Fibroblast of peridontal ligament (primary cell): ENCODE measurements at regions not wholly inside any gene's neighbourhood (a gene's known extent, or its start where the extent isn't known, plus 50 kb on each side); places are given as distances from the start of the nearest gene placed in this dataset.

Experiments
- DNase-seq: peaks from one replicate; pipeline ENCODE4 v3.0.0-alpha.2; 2010; ENCODE audit errors: extremely low read depth

DNA sequence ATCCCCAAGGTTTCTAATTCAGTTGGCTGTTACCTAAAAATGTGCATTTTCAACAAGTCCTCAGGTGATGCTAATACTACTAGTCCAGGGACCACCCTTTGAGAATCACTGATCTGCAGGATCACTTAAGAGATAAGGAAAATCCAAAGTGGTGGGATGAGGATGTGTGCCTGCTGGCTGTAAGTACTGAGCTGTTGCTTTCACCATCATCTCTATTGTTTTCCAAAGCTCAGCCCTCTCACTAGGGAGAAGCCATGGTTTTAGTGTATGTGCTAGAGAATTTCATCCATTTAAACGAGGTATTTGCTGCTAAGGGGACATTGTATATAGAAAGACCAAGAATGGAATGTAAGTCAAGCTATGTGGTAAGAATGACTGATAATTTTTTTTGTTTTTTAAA lies 202.3 kb downstream of the KIF21A start:
- DNase-seq = no peak

DNA sequence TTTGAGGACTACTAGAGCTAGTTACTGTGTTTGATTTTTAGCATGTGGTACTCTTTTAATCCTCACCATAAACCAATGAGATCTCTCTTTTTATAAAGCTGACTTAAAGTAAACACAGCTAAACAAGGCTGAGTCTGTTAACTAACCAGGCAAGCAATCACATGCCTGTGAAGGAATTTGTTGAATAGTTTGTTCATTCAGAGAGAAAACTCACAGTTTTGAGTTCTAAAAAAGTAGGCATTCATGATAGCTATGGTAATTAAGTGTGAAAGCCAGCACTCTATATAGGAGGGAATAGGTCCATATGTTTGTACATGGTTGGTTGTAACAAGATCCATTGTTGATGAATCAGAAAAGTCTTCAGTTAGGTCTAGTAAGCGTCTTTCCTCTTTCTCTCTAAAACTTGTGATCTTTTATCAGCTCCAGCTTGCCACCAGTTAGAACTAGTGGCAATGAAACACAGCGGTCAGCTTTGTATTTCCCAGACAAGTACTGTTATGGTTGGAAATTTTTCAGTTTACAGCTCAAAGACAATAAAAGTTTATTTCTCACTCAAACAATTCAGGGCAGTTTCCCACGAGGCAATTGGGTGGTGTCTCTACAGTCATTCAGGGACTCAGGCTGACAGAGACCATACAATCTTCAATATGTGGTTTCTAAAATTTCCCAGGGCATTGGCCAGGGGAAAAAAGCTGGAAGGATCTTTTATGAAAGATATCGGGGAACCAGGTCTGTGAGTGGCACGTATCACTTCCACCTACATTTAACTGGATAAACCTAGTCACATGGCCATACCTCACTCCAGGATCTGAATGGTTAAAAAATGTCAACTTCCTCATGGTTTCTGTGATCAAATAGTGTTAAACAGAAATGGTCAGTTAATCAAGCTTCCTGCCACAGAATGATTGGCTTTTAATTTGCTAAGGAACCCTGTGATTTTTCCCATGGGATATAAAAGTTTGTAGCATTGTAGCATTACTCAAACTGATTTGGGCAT lies 203.1 kb downstream of the KIF21A start:
- no peak for DNase-seq

DNA sequence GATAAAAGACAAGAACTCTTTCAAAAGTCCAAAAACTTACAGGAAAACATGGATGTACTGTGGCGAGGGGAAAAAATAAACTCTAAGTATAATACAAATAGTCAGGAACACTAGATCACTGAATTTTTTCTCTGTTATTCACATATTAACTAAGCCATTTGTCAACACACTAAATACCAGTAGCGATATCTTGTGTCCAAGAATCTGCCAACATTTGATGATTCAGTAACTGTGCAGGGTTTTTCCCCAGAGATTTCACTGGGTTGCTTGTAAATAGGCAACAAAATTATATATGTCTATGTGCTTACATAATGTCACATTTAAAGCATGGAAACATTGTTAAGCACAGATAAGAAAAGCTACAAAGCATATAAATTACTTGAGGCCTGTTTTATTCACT lies 205.9 kb downstream of the KIF21A start:
- DNase-seq = no peak

DNA sequence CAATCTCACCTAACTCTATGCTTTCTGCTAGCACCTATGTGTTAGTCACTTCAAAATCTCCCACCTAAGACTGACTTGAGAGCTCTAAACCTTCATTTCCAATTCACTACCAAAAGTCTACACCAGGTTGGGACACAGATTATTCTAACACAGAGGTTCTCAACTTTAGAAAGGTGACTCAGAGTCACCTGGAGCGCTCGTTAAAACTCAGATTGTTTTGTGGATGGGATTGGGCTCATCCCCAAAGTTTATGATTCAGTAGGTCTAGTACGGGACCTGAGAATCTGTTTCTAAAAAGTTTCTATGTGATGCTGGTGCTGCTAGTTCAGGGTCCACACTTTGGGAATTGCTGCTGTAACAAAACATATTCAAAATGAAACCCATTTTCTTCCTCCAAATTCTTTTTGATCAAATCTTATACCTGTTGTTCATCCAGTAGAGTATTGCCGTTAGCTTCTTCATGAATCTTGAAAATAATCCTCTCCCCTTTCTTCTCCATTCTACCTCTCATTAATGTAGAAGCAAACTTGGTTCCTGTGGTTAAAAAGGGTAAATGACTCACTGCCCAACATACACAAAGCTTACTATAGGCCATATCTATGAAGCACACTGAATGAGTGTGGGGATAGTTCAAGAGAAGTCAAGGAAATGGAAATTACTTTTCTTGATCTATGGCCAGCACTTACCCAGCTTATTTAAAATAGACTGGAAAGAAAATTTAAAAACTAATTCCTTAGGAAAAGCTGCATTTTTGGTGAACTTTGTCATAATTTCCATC lies 206.7 kb downstream of the KIF21A start:
- DNase-seq = no peak

- DNase-seq = no peak
Measured at GRCh38 chr12:39230086-39230485, 212.8 kb downstream of the KIF21A start.

- DNase-seq = no peak
Measured at GRCh38 chr12:39227218-39227617, 215.7 kb downstream of the KIF21A start.

- no peak for DNase-seq
Measured at GRCh38 chr12:39224971-39225370, 217.9 kb downstream of the KIF21A start.

DNA sequence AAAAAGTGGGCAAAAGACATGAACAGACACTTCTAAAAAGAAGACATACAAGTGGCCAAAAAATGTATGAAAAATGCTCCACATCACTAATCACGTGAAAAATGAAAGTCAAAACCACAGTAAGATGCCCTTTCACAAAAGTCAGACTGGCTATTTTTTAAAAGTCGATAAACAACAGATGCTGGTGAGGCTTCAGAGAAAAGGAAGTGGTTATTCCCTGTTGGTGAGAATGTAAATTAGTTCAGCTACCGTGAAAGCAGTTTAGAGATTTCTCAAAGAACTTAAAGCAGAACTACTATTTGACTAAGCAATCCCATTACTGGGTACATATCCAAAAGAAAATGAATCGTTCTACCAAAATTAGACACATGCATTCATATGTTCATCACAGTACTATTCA lies 237.0 kb downstream of the KIF21A start:
- DNase-seq = no peak

- DNase-seq = no peak
Measured at GRCh38 chr12:39199351-39199750, 243.6 kb downstream of the KIF21A start.

DNA sequence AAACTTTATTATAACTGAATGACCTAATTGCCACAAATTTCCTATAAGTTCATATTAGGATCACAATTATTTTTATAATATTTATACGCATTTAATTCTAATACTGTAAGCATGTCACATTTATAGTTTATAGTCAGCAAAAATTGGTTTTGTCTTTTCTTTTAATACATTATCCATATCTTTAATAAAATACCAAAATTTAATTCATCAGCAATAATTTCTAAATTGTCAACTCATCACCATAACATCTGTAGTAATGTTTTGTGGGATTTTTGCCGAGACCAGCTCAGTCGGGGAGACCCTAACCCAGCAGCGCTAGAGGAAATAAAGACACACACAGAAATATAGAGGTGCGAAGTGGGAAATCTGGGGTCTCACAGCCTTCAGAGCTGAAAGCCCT lies 254.2 kb downstream of the KIF21A start:
- no peak for DNase-seq

GRCh38 chr12:39186744-39187143 lies 256.2 kb downstream of the KIF21A start:
- DNase-seq = no peak

- no peak for DNase-seq
Measured at GRCh38 chr12:39178837-39179236, 264.1 kb downstream of the KIF21A start.

DNA sequence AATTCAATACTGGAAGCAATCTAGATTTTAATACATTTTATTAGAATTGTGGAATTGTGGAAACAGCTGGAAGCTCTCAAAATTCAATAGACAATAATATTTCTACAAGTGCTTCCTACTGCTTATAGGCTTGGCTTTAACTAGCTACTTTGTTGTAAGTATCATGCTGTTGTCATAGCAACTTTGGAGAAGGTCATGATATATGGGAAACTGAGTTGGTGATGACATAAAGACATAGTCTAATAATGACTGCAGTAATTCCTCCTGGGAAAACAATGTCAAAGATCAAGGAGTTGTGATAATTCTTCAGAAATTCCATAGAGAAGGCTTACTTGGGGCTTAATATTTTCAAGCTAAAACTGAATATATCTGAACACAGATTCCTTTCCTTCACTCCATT lies 266.6 kb downstream of the KIF21A start:
- no peak for DNase-seq

GRCh38 chr12:39173726-39174125 lies 268.3 kb upstream of the CPNE8 start:
- DNase-seq = no peak

DNA sequence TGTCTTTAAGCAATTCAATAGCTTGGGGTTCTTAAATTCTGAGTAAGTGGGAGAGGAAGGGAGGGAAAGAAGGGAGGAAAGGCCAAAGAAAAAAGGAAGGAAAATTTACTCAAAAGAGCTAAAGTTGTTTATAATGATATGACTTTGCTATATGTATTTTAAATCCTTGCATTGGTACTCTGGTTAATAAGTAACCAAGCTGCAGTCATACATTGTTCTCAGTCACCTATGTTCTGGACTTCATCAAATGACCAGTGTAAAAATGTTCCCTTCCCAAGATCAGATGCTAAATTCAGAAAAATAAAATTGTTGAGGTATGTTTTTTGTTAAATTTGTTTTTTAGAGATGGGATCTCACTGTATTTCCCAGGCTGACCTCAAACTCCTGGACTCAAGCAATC lies 259.9 kb upstream of the CPNE8 start:
- DNase-seq = no peak

- no peak for DNase-seq
Measured at GRCh38 chr12:39161465-39162085, 256.2 kb upstream of the CPNE8 start.

- no peak for DNase-seq
Measured at GRCh38 chr12:39157696-39158342, 252.4 kb upstream of the CPNE8 start.

DNA sequence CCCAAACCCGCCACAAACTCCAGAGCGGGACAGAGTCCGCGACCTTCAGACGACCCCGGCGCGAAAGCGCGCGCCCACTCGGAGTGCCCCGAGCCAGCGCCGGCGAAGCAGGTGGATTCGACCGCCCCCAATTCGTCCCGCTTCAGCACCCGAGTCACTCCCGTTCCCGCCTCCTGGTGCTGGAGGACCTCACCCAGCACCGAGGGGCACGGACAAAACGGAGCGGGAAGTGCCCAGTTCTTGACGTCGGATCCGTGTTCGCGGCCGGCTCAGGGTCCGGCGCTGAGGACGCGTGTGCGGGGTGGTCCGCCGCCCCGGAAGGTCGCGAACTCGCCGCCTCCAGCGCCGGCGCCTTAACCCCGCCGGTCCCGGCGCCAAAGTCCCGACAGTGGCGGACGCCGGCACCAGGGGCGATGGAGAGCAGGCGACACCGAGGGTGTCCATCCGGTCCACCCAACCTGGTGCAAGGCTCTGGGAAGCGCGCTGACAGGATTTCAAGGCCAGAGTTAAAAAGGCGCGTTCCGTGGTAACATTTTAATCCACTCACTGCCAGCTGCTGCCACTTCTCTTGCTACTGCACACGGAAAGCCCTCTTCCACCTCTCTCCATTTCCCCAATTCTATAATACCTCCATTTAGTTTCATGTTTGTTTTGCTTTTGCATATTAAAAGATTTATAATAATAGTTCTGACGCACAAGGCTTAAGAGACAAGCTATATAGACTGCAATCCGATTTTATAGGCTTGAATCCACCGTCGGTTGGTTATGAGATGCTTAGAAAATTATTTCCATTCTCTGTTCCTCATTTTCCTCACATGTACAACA lies 240.0 kb upstream of the CPNE8 start:
- no peak for DNase-seq

GRCh38 chr12:39144613-39145061 lies 239.2 kb upstream of the CPNE8 start:
- DNase-seq = no peak

DNA sequence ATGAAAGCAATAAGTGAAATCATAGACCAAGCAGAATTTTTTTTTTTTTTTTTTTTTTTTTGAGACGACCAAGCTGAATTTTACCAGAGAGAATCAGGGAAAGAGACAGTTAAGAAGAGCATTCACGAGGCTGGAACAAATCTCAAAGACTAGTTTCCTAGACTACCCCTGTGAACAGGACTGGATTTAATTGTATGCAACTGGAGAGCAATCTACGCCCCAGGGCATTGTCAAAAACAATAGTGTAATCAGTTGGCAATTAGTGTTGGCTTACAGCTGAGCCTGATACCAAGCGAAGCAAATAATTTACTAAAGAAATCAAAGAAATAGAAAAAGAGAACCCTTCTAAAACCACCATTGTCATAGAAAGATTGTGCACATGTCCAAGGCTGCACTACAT lies 232.9 kb upstream of the CPNE8 start:
- DNase-seq = no peak

DNA sequence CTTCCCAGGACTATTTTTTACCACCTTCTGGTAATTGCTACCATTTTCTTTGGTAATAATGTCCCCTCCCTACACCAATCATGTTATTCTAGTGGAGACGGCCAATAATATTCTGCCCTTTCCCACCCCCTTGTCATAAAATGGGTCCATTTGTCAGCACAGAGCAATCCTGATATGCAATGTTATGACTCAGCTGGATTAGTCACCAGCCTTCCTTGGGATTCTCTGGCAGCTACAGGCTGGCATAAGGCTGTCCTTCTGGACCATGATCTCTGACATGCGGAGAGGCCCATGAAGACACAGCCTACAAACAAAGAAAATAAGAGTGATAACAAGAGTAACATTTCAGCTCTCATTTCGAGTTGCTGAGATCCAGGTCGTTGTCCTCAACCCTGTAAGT lies 222.0 kb upstream of the CPNE8 start:
- DNase-seq = no peak
